Immature natural killer cell (primary cell): ENCODE measurements at regions not wholly inside any gene's neighbourhood (a gene's known extent, or its start where the extent isn't known, plus 50 kb on each side); places are given as distances from the start of the nearest gene placed in this dataset.
"Not testable (repeated sequence)": the region's sequence is repeated elsewhere in the genome, so short reads cannot be mapped to it uniquely, and the experiment has no call there.

ENCODE experiments used
- DNase-seq, 3 donors: peaks; one replicate each; pipeline ENCODE4 v3.0.0; 2022; ENCODE audit warnings: mixed read lengths in 1 of 3
- H3K27ac Mint-ChIP-seq, 6 donors: one replicate each; pipeline ENCODE4 v1.8.0; 2020; ENCODE audit warnings: mixed read lengths in 6 of 6, mild to moderate bottlenecking in 5 of 6, inconsistent platforms in 4 of 6, moderate library complexity in 3 of 6
- H3K27me3 Mint-ChIP-seq, 3 donors: one replicate each; pipeline ENCODE4 v1.8.0; 2020 to 2021; ENCODE audit warnings: low read depth in 3 of 3, mild to moderate bottlenecking in 3 of 3, mixed read lengths in 3 of 3, moderate library complexity in 3 of 3, inconsistent platforms in 1 of 3
- H3K36me3 Mint-ChIP-seq, 3 donors: one replicate each; pipeline ENCODE4 v1.8.0; 2020; ENCODE audit warnings: mixed read lengths in 3 of 3, inconsistent platforms in 2 of 3, mild to moderate bottlenecking in 2 of 3
- H3K4me1 Mint-ChIP-seq, 2 donors: one replicate each; pipeline ENCODE4 v1.8.0; 2020; ENCODE audit warnings: inconsistent platforms in 2 of 2, mild to moderate bottlenecking in 2 of 2, mixed read lengths in 2 of 2, moderate library complexity in 1 of 2
- H3K4me3 Mint-ChIP-seq, 5 donors: one replicate each; pipeline ENCODE4 v1.8.0; 2020; ENCODE audit warnings: mild to moderate bottlenecking in 5 of 5, mixed read lengths in 5 of 5, inconsistent platforms in 3 of 5, moderate library complexity in 3 of 5
- H3K9me3 Mint-ChIP-seq, 6 donors: one replicate each; pipeline ENCODE4 v1.8.0; 2020; ENCODE audit warnings: mild to moderate bottlenecking in 6 of 6, mixed read lengths in 6 of 6, inconsistent platforms in 4 of 6, moderate library complexity in 3 of 6

DNA sequence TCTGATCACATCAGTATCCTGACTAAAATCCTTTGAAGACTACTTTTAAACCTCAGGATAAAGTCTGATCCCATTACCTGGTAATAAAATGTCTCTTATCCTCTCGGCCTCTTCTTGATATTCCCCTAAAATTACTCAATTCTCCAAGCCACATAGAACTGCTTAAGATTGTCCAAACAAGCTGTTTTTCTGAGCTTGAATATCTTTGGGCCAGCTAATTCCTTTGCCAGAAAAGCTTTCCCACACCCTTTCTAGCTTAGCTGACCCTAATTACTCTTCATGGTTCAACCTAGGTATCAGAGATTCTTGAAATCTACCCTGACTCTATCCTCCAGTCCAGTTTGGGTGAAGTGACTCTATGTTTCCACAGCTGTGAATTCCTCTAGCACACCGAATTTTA, 328.6 kb downstream of the CRPPA start:
- Mint-ChIP-seq H3K9me3 (no peaks in the 10 kb centered on the region), H3K27ac (no peak overlapping the region), H3K4me1 (no peaks in the 10 kb centered on the region), H3K4me3 (no peak overlapping the region), H3K36me3 (no peaks in the 10 kb centered on the region), H3K27me3 (no peaks in the 10 kb centered on the region)
- no peak for DNase-seq

DNA sequence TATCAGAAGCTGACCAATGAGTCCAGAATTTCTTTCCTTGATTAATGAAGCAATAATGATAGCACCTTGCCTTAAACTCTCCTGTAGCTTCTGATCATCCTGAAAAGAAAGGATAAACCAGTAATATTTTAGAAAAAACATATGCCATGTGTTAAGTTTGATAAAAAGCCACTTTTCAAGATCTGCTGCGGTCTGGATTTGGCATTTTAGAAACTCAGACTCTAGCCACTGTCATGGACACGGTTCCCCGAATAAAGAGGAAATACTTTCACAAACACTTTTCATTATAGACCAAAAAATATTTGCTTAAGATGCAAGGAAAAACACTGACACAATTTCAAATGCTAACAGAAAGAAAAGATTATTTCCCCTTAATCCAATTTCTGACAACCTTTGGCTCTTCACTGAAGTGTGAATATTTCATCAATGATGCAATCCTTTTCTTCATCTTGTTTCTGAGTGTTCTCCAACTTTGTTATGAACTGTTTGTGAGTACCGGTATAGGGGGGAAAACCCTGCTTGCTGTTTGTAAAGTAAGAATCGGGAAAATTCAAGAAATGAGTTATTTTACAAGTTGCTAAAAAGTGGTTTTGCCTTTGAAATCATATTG, 329.5 kb downstream of the CRPPA start:
- no peaks in the 10 kb centered on the region for H3K4me1 Mint-ChIP-seq
- no peak overlapping the region for H3K27ac Mint-ChIP-seq
- DNase-seq: no peak

DNA sequence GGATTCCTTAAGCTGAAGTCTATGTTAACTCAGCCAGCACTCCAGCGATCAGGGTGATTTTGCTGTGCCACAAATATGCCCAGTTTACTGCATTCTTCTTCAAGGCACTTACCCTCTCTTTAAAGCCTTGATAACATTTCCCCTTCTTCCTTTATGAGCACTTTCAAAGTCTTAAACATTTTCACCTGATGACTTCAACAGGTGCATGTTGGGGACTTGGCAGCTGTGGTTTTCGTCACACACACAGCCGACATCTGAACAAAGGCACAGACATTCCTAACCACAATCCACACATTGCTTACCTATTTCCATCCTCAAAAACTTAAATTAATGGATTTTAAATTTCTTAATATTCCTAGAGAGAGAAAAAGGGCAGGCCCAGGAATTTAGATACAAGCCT, 331.5 kb downstream of the CRPPA start:
- no peaks in the 10 kb centered on the region for H3K36me3 Mint-ChIP-seq
- no peaks in the 10 kb centered on the region for H3K27me3 Mint-ChIP-seq
- H3K4me3 Mint-ChIP-seq: no peak overlapping the region
- no peaks in the 10 kb centered on the region for H3K9me3 Mint-ChIP-seq
- no peak for DNase-seq
- no peaks in the 10 kb centered on the region for H3K4me1 Mint-ChIP-seq
- H3K27ac Mint-ChIP-seq: no peak overlapping the region

More for the DNA sequence above, 329.5 kb downstream of the CRPPA start:
- no peaks in the 10 kb centered on the region for H3K36me3 Mint-ChIP-seq
- no peak overlapping the region for H3K4me3 Mint-ChIP-seq
- H3K9me3 Mint-ChIP-seq: no peaks in the 10 kb centered on the region
- H3K27me3 Mint-ChIP-seq: no peaks in the 10 kb centered on the region

DNA sequence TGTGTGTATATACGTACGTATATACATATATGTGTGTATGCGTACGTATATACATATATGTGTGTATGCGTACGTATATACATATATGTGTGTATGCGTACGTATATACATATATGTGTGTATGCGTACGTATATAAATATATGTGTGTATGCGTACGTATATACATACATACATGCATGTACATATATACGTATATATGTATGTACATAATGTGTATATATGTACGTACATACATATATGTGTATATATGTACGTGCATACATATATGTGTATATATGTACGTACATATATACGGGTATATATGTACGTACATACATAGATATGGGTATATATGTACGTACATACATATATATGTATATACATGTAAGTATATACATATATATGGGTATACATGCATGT, 332.1 kb downstream of the CRPPA start:
- H3K9me3 Mint-ChIP-seq: no peaks in the 10 kb centered on the region
- no peaks in the 10 kb centered on the region for H3K36me3 Mint-ChIP-seq
- no peaks in the 10 kb centered on the region for H3K4me1 Mint-ChIP-seq
- no peak overlapping the region for H3K4me3 Mint-ChIP-seq
- DNase-seq: no peak
- H3K27me3 Mint-ChIP-seq: no peaks in the 10 kb centered on the region
- no peak overlapping the region for H3K27ac Mint-ChIP-seq

DNA sequence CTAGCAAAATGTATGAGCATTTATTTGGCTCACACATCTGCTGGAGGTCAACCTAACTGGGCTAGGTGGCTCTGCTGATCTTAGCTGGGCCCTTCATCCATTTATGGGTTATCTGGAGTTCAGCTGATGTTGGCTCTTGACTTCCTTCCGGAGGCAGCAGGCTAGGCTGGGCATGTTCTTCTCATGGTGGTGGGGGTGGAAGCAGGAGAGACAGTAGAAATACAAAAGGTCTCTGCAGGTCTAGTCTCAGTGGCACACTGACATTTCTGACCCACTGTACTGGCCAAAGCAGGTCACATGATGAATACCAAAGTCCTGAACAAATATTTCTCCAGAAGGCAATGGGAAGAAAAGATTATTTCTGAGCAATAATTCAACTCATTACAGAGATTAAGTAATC, 334.6 kb downstream of the CRPPA start:
- Mint-ChIP-seq H3K36me3 (no peaks in the 10 kb centered on the region), H3K4me3 (no peak overlapping the region), H3K27me3 (peaks cover 0 to 4% (median 0%) of the 10 kb centered on the region in 3 donors), H3K4me1 (no peaks in the 10 kb centered on the region), H3K27ac (no peak overlapping the region), H3K9me3 (no peaks in the 10 kb centered on the region)
- no peak for DNase-seq

DNA sequence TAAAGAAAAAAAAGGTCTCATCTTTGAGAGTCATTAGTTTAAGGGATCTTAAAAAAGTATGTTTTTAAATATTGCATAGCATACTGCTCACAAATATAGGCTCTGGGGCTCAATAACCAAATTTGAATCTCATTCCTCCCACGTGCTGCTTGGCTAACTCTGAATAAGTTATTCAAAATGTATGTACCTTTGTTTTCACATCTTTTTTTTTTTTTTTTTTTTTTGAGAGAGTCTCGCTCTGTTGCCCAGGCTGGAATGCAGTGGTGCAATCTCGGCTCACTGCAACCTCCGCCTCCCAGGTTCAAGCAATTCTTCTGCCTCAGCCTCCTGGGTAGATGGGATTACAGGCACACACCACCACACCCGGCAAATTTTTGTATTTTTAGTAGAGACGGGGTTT, 335.6 kb downstream of the CRPPA start:
- not testable (repeated sequence) for H3K36me3 Mint-ChIP-seq, H3K4me1 Mint-ChIP-seq, H3K27ac Mint-ChIP-seq, DNase-seq, H3K4me3 Mint-ChIP-seq, H3K9me3 Mint-ChIP-seq, H3K27me3 Mint-ChIP-seq

DNA sequence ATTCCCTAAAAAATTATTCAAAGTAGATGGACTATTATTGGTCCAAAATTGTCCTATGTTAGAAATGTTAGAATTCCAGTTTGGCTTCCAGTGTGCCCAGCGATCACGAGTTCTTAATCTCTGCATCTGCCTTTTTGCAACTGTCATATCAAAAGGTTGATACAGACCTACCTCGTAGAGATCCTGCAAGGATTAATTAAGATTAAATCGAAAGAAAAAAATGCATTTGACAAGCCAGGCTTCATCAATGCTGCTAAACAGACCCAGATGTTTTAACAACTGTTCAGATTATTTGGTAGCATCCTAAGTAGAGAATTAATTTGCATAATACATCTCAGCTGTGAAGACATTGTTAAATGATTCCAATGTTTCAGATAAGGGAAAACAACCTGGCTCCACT, 336.5 kb downstream of the CRPPA start:
- H3K9me3 Mint-ChIP-seq: no peaks in the 10 kb centered on the region
- no peak for DNase-seq
- H3K4me3 Mint-ChIP-seq: no peak overlapping the region
- no peaks in the 10 kb centered on the region for H3K36me3 Mint-ChIP-seq
- peaks cover 3% of the 10 kb centered on the region in 2 donors for H3K4me1 Mint-ChIP-seq
- H3K27ac Mint-ChIP-seq: no peak overlapping the region
- H3K27me3 Mint-ChIP-seq: peaks cover 0 to 4% (median 0%) of the 10 kb centered on the region in 3 donors

DNA sequence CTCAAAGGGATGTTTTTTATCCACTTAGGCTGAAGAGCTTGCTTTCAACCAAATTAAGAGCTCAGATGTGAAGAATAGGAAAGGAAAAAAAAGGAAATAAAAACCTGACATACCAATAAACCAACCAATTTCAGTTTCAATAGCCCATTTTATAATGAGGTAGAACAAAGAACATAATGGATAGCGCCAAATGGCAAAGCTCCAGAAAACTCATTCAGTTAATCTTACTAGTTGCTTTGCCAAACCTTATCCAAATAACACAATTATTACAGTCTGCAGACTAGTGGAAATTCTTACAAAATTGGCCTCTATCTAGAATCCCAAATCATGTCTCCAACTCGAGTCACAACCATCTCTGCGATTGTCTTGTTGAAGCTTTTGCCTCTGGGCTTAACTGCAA, 337.0 kb downstream of the CRPPA start:
- peaks cover 0 to 4% (median 0%) of the 10 kb centered on the region in 3 donors for H3K27me3 Mint-ChIP-seq
- no peaks in the 10 kb centered on the region for H3K36me3 Mint-ChIP-seq
- H3K27ac Mint-ChIP-seq: no peak overlapping the region
- DNase-seq: no peak
- peaks cover 8% of the 10 kb centered on the region in 2 donors for H3K4me1 Mint-ChIP-seq
- no peaks in the 10 kb centered on the region for H3K9me3 Mint-ChIP-seq
- no peak overlapping the region for H3K4me3 Mint-ChIP-seq

DNA sequence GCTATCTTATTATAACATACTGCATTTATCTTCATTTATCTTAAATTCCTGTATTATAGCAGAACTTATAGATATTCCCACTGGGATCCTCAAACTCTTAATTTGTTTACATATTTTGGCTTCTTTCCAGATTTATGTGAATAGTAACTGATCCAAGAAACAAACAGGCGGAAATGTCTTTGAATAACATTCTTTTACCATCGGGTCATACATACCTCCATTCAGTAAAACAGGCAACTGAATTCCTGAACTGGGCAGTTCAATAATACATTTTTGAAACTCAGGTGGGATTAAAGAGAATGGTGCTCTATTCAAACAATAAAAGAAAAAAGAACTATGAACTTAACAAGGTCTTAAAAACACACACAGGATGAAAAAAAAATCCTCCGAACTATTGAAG, 337.4 kb downstream of the CRPPA start:
- Mint-ChIP-seq H3K27me3 (peaks cover 0 to 4% (median 0%) of the 10 kb centered on the region in 3 donors), H3K4me1 (peaks cover 12 to 13% of the 10 kb centered on the region in 2 donors), H3K36me3 (no peaks in the 10 kb centered on the region), H3K4me3 (no peak overlapping the region), H3K27ac (no peak overlapping the region), H3K9me3 (no peaks in the 10 kb centered on the region)
- no peak for DNase-seq

DNA sequence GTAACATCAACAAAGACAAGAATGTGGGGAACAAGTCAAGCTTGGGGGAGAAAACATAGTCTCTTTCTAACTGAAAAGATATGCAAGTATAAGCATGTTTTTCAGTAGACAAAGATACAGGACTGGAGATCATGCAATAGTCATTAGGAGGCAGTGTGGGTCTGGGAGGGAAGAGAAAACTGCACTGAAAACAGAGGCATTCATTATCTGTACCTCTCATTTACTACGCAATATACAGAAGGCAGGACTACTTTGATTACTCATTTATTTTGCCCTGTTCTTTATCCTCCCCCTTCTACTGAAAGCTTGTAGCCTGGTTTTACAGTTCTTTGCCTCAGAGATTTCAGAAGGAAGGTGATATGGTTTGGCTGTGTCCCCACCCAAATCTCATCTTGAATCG, 341.2 kb downstream of the CRPPA start:
- H3K4me3 Mint-ChIP-seq: no peak overlapping the region
- no peak overlapping the region for H3K27ac Mint-ChIP-seq
- DNase-seq: no peak
- no peaks in the 10 kb centered on the region for H3K9me3 Mint-ChIP-seq
- no peaks in the 10 kb centered on the region for H3K36me3 Mint-ChIP-seq
- H3K4me1 Mint-ChIP-seq: peaks cover 13 to 21% of the 10 kb centered on the region in 2 donors
- H3K27me3 Mint-ChIP-seq: peaks cover 0 to 4% (median 3%) of the 10 kb centered on the region in 3 donors

DNA sequence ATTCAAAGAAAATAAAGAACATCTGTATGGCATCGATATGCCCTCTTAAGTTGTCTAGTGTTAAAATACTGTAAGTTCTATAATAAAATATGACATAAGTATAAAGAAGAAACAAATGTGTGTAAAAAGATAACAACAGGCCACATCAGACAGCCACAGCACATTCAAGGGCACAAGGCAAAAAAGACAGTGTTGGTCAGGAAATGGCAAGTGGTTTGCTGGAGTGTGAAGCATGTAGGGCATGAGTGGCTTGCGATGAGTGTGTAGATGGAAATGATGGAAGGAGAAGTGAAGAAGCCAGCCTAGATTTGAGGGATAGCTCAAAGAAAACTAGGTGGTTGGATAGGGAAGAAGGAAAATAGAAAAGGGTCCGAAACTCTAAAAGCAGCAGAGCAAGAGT, 341.6 kb downstream of the CRPPA start:
- Mint-ChIP-seq H3K27ac (peak overlapping the region in 1 of 6 donors; percentile 2), H3K9me3 (no peaks in the 10 kb centered on the region), H3K27me3 (peaks cover 0 to 4% (median 3%) of the 10 kb centered on the region in 3 donors), H3K36me3 (no peaks in the 10 kb centered on the region), H3K4me1 (peaks cover 13 to 21% of the 10 kb centered on the region in 2 donors), H3K4me3 (no peak overlapping the region)
- DNase-seq: peak in 2 of 3 donors; percentile 9 to 10

DNA sequence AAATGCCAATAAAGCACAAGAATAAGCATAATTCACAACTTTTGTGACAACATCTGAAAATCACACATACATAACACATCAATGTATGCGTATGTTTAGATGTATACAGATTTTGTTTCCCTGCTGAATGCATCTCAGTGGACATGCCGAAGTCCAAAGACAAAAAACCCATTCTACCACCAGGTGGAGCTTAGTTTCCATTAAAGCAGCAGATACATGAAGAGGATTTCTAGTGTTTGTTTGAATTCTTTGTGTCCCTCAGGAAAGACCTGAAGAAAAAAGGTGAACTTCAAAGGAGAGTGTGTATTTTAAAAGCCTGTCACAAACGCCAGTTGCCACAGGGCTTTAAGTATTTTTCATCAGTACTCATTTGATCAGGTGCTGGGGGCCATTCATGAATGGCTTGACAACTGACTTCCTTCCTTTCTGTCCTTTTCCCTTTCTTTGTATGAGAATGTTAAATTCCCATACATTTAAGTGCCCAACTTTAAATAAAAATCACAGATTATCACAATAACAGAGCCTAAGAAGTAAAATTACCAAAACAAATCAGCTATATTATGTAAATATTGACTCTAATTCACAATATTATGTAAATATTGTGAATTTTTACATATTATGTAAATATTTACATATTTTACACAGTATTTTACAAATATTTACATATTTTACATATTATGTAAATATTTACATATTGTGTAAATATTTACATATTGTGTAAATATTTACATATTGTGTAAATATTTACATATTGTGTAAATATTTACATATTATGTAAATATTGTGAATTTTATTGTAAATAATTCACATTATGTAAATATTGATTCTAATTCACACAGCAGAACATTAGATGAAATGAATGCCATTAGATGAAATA, 343.0 kb downstream of the CRPPA start:
- peak; percentile 18 to 44 (median 44) for DNase-seq
- Mint-ChIP-seq H3K9me3 (no peaks in the 10 kb centered on the region), H3K4me1 (peaks cover 13 to 21% of the 10 kb centered on the region in 2 donors), H3K4me3 (no peak overlapping the region), H3K27me3 (peaks cover 0 to 4% (median 3%) of the 10 kb centered on the region in 3 donors), H3K27ac (no peak overlapping the region), H3K36me3 (no peaks in the 10 kb centered on the region)

DNA sequence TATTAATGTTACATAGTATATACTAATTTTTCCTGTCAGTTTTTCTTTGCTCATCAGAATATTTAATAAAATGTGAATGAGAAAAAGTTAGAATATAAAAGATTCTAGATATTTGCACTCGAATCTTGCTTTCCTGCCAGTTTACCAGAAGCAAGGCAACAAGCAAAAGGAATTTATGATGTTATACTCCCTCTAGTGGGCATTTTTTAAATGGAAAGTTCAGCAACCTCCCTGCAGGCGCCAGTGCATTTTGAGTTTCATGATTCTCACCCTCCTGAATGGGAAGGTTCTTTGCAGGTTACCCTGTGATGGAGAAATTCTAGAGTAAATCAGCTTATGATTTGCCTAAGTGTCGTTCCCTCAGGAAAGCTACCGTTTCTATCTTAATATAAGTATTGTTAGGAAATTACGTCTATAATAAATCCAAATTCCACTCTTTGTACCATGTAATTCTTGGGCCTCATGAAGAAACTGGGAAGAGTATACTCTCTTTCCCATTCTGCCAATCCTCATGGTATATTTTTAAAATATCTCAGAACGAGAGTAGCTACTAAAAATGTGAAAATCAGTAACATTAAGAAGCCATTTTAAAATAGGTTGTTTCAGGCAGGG, 350.0 kb downstream of the CRPPA start:
- Mint-ChIP-seq H3K27ac (no peak overlapping the region), H3K36me3 (no peaks in the 10 kb centered on the region), H3K4me1 (peaks cover 2 to 6% of the 10 kb centered on the region in 2 donors), H3K4me3 (no peak overlapping the region), H3K27me3 (peaks cover 0 to 5% (median 0%) of the 10 kb centered on the region in 3 donors), H3K9me3 (no peaks in the 10 kb centered on the region)
- DNase-seq: peak; percentile 34 to 48 (median 37)

DNA sequence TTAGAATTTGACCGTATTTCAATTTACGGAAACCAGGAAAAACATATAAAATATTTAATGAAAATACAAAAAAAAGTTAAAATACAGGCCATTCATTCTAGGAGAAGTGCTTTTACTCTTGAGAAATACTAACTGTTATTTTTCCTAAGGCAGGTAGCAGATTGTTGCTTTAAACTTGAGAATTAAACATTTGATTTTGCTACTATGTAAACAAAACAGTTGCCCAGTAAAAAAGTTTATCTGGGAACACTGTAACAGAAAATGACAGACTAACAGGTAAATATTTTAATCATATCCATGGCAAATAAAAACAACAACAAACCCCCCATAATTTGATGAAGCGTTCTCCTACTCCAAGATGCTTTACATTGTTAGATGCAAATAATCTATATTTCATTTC, 350.5 kb downstream of the CRPPA start:
- Mint-ChIP-seq H3K4me1 (peaks cover 2 to 6% of the 10 kb centered on the region in 2 donors), H3K9me3 (no peaks in the 10 kb centered on the region)
- no peak for DNase-seq

More for the DNA sequence above, 350.5 kb downstream of the CRPPA start:
- H3K4me3 Mint-ChIP-seq: no peak overlapping the region
- H3K36me3 Mint-ChIP-seq: no peaks in the 10 kb centered on the region
- peaks cover 0 to 5% (median 0%) of the 10 kb centered on the region in 3 donors for H3K27me3 Mint-ChIP-seq
- no peak overlapping the region for H3K27ac Mint-ChIP-seq
